GM20431 (cell line): ENCODE measurements at regions not wholly inside any gene's neighbourhood (a gene's known extent, or its start where the extent isn't known, plus 50 kb on each side); places are given as distances from the start of the nearest gene placed in this dataset.
"Not testable (repeated sequence)": the region's sequence is repeated elsewhere in the genome, so short reads cannot be mapped to it uniquely, and the experiment has no call there.

Experiments
- in situ Hi-C: fragments of 300-500 bp; cut with MseI, MboI; formaldehyde crosslinking; loops from one replicate; pipeline ENCODE4 v1.15.0; 2020; ENCODE audit warnings: low sequenced_read_pairs; ENCODE audit not compliant: unreplicated experiment

DNA sequence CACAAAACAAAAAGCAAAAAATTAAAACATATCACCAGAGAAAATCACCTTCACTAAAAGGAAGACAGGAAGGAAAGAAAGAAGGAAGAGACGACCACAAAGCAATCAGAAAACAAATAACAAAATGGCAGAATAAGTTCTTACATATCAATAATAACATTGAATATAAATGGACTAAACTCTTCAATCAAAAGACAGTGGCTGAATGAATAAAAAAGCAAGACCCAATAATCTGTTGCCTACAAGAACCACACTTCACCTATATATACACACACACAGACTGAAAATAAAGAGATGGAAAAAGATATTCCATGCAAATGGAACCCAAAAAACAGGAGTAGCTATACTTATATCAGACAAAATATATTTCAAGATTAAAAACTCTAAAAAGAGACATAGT is 124.5 kb downstream of the ACTL7B start:
- in situ Hi-C loops: not testable (repeated sequence)

GRCh38 chr9:108727580-108728111 is 128.1 kb downstream of the ACTL7B start:
- in situ Hi-C loops: no loop called here

GRCh38 chr9:108724652-108725051 is 131.1 kb downstream of the ACTL7B start:
- in situ Hi-C loops: no loop called here

DNA sequence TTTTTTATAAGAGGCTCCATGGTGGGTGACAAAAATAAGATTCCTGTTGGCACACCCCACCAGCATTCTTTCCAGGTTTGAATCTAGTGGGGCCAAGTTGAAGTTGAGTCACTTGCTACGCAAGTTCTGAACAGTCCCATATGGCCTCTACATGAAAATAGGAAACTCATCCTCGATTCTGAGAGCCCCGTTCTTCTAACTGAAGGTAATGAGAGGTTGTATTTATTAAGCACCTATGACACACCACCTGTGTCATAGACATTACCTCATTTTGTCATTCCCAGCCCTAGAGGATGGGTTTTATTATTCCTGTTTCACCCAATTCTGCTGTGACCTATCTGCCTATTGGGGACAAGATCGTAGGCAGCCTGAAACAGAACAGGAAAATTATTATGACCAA is 131.7 kb downstream of the ACTL7B start:
- in situ Hi-C loops: no loop called here

DNA sequence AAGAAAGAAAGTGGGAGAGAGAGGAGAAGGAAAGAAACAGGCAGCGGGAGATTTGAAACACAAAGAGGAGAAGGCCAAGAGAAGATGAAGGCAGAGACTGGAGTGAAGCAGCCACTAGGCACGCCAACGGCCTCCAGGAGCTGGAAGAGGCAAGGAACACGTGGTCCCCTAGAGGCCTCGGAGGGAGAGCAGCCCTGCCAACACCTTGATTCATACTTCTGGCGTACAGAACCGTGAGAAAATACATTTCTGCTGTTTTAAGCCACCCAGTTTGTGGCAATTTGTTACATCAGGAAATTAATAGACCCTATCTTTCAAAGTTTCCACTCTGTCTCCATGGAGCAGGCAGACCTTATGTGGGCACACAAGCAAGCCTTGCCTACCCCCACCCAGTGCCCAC is 133.4 kb downstream of the ACTL7B start:
- in situ Hi-C loops: no loop called here

GRCh38 chr9:108720191-108720642 is 135.6 kb downstream of the ACTL7B start:
- in situ Hi-C loops: no loop called here

GRCh38 chr9:108710424-108710823 is 145.4 kb downstream of the ACTL7B start:
- in situ Hi-C loops: no loop called here

DNA sequence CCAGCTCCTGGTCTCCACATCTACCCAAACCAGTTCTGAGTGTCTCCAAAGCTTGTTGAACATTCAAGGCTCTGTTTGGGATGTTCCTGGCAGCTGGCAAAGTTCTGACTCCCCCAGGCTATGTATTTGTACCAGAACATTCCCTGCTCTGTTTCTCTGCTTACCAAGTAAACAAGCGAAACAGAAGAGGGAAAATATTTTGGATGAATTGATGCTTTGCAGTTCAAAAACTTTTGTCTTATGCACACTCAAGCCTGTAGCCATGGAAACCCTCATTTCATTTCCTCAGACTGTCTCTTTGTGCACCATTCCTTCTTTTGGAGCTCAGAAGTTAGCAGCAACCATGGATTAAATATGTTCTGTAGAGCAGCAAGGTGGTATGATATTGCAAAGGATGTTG is 145.8 kb downstream of the ACTL7B start:
- in situ Hi-C loops: no loop called here

- in situ Hi-C loops: no loop called here
Observed at GRCh38 chr9:108709126-108709525, 146.7 kb downstream of the ACTL7B start.

- in situ Hi-C loops: no loop called here
Observed at GRCh38 chr9:108708448-108708847, 147.3 kb downstream of the ACTL7B start.

GRCh38 chr9:108707120-108707519 is 148.7 kb downstream of the ACTL7B start:
- in situ Hi-C loops: no loop called here

DNA sequence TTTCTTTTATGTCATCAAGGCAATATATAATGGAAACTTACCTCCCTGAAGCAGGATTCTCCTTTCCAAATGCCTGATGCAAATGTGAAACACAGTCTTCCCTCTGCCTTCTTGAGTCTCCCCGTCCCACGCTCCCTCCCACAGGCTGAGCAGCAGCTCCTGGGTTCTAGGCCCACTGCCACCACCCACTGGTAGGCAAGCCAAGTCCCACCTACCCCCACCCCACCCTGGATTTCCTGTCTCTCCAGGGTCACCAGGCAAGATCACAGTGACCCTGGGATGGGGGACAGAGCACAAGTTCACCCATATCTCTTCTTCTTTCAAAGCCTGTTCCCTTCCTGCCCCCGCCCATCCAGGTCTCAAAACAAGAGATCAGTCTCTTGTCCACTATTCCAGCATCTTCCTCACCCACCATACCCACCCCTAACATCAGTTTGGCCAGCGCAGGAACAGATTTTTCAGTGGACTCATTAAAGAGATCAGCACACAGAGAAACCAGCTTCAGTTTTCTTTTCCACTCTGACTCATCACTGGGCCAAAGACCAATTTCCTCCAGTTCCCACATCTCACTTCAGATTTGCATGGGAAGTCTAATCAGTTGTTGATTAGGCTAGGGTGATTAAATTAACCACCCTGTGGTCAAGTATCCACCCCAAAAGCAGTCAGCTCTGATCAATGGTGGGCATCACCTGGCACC is 151.5 kb downstream of the ACTL7B start:
- in situ Hi-C loops: no loop called here

DNA sequence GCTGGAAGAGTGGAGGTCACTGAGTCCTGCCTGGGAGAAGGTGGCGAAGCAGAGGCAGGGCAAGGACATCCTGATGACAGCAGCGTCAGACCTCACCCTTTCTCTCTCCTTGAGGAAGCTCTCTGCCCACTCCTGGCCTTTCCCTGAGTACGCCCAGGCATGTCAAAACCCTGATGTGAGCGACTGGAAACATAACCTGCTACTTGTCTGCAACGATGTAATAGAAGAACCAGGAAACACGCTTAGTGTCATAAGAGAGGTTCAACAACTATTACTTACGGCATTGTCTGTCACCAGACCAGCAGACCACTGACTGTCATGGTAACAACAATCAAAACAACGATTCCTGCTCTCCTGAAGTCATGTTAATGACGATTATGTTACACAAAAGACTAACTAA is 152.4 kb downstream of the ACTL7B start:
- in situ Hi-C loops: no loop called here

GRCh38 chr9:108702681-108703080 is 153.1 kb downstream of the ACTL7B start:
- in situ Hi-C loops: no loop called here

- in situ Hi-C loops: no loop called here
Observed at GRCh38 chr9:108698801-108699200, 157.0 kb downstream of the ACTL7B start.

GRCh38 chr9:108698231-108698630 is 157.6 kb downstream of the ACTL7B start:
- in situ Hi-C loops: no loop called here

DNA sequence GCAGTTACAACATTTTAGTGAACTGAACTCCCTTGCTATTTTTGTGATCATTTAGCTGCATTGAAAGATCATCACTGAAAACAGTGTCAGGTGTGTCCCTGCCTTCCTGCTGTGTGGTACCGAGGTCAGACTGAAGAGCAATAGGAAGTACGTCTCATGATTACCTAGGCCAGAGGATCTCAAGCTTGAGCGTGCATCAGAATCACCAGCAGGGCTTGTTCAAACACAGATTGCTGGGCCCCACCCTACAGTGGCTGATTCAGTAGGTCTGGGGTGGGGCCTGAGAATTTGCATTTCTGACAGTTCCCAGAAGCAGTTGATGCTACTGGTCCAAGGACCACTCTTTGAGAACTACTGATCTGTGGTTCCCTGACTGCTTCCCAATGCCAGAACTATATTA is 159.6 kb downstream of the ACTL7B start:
- in situ Hi-C loops: no loop called here

GRCh38 chr9:108694170-108694569 is 161.6 kb downstream of the ACTL7B start:
- in situ Hi-C loops: no loop called here

DNA sequence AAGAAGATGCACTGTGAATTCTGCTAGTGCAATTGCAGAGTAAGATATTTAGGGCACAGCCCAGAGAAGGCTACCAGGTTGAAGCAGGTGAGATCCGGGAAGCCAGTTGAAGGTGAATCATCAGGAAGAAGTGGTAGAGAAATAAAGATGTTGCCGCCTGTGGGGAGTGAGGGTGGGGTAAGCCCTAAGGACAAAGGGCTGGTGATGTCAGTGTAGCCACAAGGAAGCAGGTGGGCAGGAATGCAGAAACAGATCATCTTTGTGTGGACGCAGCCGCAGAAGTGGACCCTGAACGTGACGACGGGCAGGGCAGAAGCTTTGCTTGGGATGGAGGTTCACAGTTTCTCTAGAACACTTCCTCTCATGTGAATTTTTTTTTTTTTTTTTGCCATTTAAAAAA is 164.2 kb downstream of the ACTL7B start:
- in situ Hi-C loops: no loop called here

DNA sequence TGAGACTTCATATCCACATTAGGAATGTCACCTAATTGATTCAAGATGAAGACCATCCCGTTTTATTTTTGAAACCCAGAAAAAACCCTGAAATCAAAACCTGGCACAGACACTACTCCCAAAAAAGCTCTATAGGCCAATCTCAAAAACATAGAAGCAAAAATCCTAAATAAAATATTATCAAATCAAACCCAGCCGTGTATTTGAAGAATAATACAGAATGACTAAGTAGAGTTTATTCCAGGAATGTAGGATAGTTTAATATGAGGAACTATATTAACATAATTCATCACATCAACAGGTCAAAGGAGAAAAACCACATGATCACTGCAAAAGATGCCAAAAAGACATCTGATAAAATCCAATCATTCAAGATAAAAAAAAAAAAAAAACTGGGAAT is 167.1 kb downstream of the ACTL7B start:
- in situ Hi-C loops: no loop called here

DNA sequence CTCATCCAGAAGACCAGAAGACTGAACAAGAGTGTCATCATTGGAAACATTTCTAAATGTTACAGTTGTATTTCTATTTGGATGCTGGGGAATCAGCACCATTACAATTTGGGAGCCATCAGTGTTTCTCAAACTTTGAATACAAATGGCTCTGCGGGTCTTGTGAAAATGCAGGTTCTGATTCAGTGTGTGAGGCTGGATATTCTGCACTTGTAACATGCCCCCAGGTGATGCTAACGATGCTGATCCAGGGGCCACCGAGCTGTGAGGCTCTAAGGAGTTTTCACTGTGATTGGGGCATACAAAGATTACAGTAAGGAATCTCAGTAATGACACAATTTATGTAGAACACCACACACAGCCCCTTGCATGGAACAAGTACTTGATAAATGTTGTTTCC is 167.7 kb downstream of the ACTL7B start:
- in situ Hi-C loops: no loop called here
